SIG-M5 (cell line): ENCODE measurements at regions not wholly inside any gene's neighbourhood (a gene's known extent, or its start where the extent isn't known, plus 50 kb on each side); places are given as distances from the start of the nearest gene placed in this dataset.

Experiments used
- DNase-seq: peaks from one replicate; lab custom pipeline; 2025; lab: John Stamatoyannopoulos, UW

DNA sequence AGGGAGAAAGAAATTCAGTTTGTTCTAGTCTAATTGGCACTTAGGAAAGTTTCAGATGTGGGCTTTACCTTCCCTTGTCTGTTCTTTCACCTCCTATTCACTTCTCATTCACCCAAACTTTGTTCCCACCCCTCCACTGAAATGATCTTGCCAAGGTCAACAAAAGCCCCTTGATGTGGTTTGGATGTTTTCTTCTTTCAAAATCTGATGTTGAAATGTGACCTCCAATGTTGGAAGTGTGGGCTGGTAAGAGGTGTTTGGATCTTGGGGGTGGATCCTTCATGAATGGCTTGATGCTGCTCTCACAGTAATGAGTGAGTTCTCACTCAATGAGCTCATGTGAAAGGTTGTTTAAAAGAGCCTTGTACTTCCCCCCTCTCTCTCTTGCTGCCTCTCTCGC, 379.3 kb downstream of the HHIPL2 start:
- no peak for DNase-seq

DNA sequence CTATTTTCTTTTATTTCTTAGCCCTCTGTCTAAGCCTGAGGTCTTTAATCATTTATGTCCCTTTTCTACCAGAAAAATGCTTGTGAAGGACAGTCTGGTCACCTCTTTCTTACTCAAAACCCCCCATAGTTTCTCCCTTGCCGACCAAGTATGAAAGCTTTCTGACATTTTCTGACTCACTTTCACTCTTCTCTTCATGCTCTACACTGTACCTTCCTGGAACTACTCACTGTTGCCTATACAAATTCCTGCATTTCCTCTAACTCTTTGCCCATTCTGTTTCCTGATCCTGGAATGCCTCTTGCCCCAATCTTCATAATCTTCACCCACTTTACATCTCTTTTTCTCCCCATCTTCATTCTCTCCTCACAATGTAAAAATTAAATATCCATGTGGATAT, 380.0 kb downstream of the HHIPL2 start:
- no peak for DNase-seq

DNA sequence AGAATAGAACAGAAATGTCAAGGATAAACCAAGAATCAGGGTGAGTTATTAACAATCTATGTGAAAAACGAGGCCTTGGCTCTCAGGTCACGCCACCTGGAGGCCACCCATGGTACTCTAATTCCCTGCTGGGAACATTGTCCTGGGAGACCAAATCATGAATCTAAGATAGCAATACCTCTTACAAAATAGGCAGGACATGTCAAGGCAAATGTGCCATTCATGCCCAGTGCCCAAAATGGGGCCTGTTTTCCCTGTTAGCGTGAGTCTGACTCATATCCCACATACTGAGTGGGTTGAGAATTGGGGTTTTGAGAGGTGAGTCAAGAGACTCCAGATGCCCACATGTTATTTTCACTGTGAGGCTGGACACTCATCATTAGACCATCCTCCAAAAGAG, 380.8 kb downstream of the HHIPL2 start:
- no peak for DNase-seq

DNA sequence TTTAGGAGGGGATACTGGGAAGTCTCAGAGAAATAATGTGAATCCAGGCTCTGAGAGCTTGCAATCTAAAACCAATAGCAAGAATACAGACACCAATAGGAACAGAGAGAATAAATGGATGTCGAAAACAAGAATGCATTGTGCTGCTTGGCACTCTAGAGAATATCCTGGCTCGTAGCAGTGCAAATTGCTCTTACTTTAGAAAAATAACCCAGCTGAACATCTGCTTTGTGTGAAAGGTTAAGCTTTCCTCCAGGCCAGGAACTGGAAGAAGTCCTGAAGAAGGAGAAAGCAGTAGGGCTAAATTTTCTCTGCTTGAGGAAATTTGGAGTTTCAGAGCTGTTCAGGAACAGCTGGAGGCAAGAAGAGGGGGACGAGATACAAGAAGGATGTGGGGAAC, 382.3 kb downstream of the HHIPL2 start:
- DNase-seq: no peak

DNA sequence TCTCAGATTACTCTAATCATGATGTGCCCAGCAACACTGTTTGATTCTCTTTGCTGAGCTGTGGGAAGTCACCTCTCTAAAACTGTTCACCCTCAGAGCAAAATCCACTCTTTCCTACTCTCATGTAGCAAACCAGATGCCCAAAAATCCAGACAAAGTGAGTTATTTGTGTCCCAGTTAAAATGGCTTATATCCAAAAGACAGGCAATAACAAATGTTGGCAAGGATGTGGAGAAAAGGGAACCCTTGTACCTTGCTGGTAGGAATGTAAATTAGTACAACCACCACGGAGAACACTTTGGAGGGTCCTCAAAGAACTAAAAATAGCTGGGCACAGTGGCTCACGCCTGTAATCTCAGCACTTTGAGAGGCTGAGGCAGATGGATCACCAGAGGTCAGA, 384.0 kb downstream of the HHIPL2 start:
- no peak for DNase-seq

DNA sequence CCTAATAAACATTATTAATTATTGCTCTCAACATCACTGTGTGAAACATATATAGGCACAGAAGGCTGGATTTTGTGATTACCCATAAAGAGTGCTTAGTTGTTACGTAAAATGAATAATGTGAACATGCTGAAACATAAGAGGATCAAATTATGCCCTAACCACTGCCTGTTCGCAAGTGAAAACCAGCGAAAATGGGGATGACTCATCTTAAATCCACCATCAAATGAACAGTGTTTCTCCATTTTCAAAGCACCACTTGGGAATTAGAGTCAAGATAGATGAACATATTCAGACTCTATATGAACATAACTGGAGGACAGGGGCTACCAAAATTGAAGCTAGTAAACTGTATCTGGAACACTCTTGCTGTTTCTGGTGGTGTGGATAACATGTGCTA, 386.2 kb downstream of the HHIPL2 start:
- DNase-seq: no peak

DNA sequence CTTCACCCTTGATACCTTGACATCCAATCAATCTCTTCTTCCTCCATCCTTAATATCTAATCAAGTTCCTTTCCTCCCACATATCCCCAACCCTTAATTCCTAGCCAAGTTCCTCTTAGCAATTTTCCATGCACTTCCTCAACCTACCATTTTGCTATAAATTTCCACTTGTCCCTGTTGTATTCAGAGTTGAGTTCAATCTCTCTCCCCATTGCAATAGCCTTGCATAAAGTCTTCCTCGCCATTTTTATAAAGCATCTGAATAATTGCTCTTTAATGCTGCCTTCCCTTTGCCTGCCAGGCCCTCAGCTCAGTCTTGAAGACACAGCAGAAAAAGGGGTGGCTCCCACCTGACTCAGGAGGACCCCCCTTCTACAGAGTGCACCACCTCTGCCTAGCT, 390.3 kb downstream of the HHIPL2 start:
- DNase-seq: no peak

DNA sequence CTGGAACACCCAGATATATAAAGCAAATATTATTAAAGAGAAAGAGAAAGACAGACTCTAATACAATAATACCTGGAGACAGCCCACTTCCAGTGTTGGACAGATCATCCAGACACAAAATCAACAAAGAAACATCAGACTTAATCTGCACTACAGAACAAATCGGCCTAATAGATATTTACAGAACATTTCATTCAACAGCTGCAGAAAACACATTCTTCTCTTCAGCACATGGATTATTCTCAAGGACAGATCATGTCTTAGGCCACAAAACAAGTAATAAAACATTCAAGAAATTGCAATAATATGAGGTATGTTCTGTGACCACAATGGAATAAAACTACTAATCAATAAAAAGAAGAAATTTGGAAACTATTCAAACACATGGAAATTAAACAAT, 398.3 kb upstream of the DUSP10 start:
- DNase-seq: no peak

DNA sequence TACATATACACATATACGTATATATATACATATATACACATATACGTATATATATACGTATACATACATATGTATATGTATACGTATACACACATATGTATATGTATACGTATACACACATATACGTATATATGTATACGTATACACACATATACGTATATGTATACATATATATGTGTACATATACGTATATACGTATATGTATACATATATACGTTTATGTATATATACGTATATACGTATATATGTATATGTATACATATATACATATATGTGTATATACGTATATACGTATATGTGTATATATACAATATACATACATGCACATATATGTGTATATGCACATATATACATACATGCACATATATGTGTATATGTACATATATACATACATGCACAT, 396.2 kb upstream of the DUSP10 start:
- no peak for DNase-seq

DNA sequence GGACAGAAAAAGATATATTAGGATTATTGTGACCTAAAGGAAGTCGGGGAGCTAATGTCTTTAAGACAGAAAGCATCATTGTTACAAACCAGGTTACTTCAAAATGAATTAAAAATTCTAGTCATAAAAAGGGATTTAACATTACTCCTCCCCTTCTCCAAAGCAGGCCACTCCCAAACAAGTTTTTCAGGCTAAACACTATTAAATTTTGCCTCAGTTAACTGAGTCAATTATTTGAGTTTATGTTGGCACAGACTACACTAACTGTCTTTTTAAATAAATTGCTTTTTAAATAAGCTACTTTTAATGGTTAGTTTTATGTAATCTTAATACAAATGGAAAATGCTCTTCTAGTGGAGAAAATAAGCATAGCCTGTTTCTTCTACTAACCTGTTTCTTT, 395.0 kb upstream of the DUSP10 start:
- DNase-seq: no peak

DNA sequence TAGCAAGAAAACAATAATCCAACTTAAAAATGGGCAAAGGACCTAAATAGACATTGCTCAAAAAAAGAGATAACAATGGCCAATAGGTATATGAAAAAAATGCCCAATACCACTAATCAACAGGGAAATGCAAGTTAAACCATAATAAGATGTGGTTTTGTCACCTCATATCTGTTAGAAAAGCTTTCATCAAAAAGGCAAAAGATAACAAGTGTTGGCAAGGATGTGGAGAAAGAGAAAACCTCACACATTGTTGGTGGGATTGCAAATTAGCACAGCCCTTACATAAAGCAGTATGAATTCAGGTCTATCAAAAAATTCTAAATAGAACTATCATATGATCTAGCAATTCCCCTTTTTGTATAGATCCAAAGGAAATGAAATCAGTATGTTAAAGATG, 387.2 kb upstream of the DUSP10 start:
- DNase-seq: no peak

DNA sequence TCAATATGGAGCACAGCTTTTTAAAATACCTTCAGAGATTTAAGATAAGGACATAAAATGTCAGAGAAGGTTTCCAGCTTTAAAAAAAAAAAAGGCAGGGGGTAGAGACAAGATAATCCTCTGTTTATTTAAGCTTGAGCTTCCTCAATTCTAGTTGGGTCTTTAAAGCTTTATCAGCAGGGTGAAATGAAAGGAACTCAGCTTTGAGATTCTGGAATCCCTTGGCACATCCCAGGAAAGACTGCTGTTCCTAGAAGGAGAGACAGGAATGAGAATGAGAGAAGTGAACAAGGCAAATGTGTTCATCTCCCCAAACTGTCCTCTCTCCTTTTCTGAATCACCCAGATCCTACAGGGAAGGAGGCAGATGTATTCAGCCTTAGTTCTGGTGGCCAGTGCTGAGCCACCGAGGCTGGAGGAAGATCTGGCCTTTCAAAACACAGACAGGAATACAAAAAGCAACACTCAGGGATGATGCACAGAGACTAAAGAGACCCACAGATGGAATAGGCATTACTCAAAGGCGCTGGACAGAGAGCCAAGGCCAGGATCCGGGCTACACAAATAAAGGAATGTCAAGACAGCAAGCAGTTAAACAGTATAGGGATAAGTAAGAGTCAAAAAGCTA, 385.8 kb upstream of the DUSP10 start:
- no peak for DNase-seq

DNA sequence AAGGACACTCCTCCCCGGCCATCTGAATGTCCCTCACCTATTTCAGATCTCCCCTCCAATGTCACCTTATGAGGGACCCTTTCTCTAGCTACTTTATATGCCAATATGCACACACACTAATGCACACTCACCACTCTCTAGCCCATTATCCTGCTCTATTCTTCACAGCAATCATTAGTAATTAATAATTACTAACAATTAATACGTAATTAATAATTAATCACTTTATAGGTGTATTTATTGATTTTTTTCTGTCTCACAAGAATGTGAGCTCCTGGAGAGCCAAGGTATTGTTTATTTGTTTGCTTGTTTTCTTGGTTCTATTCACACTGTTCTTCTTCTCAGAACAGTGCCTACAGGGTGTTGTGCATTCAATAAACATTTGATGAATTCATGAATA, 385.2 kb upstream of the DUSP10 start:
- DNase-seq: no peak

DNA sequence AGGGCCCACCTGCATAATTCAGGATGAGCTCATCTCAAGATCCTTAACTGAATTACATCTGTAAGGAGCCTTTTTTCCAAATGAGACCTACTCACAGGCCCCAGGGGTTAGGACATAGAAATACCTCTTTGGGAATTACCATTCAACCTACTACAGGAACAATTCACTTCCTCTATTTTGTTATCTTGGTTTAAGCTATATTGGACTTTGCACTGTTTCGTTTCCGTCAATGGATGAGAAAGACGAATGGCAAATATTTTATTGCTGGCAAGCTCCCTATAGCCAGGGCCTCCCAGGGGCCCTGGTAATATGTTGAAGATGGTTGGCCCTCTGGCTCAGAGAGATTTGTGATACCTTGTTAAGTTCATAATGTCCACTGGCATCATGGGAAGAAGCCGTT, 384.2 kb upstream of the DUSP10 start:
- no peak for DNase-seq

DNA sequence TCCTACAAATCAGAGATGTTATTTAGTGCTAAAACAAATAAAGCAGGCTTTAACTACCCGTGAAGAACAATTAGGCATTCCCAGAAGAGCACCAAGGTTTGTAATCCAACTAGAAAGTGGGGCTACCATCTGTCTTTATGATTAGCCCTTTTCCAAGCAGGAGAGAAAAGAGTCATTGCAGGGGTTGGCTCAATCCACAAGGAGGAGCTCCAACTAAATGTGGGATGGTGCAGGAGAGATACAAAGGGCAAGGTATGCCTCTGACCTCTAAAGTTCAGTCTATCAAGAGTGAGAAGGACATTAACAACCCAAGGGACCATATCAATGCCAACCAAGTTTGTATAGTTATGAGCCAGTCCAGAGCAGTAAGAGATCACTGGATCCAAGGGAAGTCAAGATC, 382.7 kb upstream of the DUSP10 start:
- no peak for DNase-seq

DNA sequence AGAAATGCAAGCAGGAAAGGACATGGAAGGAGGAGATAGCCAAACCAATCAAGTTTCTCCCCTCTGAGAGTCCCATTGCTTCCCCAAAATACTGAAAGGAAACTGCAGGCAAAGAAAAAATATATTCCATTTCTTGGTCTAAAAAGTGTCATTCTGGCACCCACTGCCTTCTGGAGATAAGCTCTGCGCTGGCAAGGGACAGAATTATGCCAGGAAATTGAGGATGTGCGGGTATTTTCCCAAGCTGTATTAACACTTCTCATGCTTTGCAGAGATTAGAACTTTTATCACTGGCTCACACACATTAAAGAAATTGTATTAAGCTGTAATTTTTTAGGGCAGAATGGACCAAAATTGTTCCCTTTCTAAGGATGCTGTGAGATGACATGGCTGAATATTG, 381.2 kb upstream of the DUSP10 start:
- no peak for DNase-seq

DNA sequence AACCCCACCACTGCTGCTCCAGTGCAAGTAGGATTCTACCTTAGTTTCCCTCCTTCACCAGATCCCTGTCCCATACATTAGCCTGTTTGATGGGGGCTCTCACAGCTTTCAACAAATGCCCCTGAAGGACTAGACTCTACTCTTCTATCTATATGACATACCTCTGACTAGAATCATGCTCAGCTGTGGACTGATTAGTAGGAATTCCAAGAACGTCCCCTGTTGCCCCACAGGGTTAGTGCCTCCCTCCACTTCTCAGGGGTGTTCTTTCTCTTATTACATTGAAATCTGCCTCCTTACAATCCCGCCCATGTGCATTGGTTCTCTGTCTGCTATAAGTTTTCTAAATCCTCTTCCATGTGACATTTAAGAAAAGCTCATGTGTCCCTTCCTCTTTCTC, 375.9 kb upstream of the DUSP10 start:
- no peak for DNase-seq

DNA sequence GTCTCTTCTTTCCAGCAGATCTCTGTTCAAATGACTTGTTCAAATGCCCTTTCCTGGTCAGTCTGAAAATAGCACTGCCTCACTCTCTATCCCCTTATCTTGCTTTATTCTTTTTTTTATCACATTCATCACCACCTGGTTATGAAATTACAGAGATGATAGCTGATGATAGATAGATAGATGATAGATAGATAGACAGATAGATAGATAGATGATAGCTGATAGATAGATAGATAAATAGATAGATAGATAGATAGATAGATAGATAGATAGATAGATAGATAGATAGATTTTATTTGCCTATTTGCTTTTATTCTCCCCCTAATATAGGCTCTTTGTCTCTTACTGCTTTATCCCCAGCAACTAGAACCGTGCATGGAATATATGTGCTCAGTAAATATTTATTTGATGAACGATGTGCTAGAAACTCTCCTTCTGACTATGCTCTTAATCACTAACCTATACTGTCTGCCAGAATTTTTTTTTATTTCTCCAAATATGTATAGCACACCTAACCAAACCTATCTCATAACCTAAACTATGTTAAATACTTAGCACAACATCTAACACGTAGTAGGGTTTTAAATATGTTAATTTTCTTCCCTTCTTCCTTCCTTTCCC, 372.8 kb upstream of the DUSP10 start:
- DNase-seq: no peak

DNA sequence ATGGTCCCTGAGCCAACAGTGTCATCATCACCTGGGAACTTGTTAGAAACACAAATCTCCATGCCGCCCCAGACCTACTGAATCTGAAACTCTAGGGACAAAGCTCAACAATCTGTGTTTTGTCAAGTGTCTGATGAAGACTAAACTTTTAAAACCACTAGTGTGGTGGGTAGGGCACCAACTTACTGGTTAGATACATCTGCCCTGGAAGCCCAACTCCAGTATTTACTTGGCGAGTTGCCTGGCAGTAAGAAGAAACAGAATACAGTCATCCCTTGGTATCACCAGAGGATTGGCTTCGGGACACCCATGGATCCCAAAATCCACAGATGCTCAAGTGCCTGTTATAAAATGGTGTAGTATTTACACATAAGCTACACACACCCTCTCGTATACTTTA, 367.9 kb upstream of the DUSP10 start:
- no peak for DNase-seq

DNA sequence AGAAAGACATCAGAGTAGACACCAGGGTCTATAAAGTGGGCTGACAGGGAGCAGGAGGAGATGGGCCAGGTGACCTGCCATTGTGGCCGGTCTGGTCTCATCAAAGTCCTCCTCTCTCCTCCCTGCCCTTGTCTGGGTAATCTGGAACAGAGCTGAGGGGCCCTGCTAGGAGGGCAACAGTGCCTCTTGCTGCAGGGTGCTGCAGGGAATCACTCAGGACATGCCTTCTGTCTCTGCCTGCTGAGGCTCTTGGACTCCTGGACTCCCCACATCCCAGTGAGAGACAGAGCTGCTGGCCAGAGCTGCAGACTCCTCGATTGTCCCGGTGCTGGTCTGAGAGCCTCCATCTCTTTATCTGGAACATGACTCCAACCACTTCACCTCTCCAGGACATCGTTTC, 366.1 kb upstream of the DUSP10 start:
- DNase-seq: no peak

DNA sequence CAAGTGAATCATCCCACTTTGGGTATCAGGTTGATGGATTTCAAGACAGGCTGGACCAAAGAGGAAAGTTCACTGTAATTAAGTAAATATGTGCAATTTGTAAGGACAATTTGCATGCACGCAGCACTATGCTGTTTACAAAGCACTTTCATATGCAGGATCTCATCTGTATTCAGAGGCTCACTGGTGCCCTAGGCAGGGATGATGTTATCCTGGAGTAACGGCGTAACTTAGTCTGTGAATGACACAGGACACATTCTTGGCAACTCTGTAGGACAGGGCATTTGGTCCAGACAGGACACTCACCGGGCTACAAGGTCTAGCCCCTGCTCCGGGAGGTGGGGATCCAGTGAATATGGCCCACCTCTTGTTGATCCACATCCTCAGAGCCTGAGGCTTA, 365.4 kb upstream of the DUSP10 start:
- DNase-seq: no peak

DNA sequence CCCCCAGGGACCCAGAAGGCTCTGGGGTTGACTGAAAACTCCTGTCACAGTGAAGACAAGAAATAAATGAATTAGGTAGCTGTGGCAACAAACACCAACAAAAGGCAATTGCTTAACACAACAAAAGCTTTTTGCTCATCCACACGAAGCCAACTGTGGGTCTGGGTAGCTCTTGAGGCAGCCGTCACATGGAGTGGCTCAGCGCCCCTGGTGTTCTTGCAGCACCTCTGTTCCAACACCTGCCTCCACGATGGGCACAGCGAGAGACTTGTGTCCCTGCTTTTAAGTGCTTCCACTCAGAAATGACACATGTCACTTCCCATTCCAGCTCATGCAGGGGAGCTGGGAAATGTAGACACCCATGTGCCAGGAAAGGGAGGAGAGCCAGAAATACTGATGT, 364.5 kb upstream of the DUSP10 start:
- DNase-seq: no peak

DNA sequence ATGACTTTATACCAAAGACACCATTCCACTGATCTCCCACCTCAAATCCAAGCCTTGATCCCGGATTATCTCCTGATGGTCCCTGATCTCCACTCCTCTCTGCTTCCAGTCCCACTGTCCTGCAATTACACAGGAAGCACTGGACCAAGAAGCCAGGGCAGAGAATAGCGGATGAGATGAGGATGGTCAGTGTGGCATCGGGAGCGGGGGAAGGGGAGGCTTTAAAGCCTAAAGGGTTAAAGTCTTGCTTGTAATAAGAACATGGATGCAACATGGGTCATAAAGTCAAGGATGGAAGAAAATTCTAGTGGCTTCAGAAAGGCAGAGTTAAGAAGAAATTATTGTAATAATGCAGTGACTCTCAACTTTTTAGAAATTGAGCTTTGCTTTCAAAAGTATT, 364.0 kb upstream of the DUSP10 start:
- DNase-seq: no peak

DNA sequence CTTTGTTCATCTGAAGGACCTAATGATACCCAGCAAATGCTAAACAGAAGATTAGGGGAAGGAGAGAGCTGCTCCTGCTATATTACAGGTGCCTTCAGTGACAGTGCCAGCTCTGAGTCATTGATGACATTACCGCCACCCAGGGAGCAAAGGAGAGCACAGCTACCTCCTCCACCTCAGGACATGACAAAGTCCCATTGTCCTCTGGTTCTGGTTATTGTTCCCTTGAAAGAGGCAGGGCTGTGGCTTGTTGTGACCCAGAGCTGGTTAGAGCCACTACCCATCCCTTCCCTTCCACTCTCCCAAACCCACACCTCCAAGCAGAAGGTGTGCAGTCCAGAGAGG, 363.5 kb upstream of the DUSP10 start:
- no peak for DNase-seq
